Activated gamma-delta T cell treated with anti-CD3 and anti-CD28 coated beads, Interleukin-2, amount 50 U/mL, for 16 hours (primary cell): ENCODE measurements at regions not wholly inside any gene's neighbourhood (a gene's known extent, or its start where the extent isn't known, plus 50 kb on each side); places are given as distances from the start of the nearest gene placed in this dataset.
"Not testable (repeated sequence)": the region's sequence is repeated elsewhere in the genome, so short reads cannot be mapped to it uniquely, and the experiment has no call there.

Experiments used
- DNase-seq: peaks from one replicate; pipeline ENCODE4 v3.0.0-alpha.2; 2020; ENCODE audit warnings: low read depth

GRCh38 chr4:130640592-130640991, 1544.6 kb downstream of the C4orf33 start:
- no peak for DNase-seq

- DNase-seq, result no peak
Measured at GRCh38 chr4:130646886-130647285, 1550.9 kb downstream of the C4orf33 start.

GRCh38 chr4:130648570-130648969, 1552.6 kb downstream of the C4orf33 start:
- DNase-seq, result no peak

- no peak for DNase-seq
Measured at GRCh38 chr4:130653842-130654241, 1557.9 kb downstream of the C4orf33 start.

- no peak for DNase-seq
Measured at GRCh38 chr4:130659320-130659719, 1563.4 kb downstream of the C4orf33 start.

GRCh38 chr4:130668859-130669258, 1572.9 kb downstream of the C4orf33 start:
- no peak for DNase-seq

- DNase-seq, result no peak
Measured at GRCh38 chr4:130675266-130675665, 1579.3 kb downstream of the C4orf33 start.

- no peak for DNase-seq
Measured at GRCh38 chr4:130689181-130689580, 1593.2 kb downstream of the C4orf33 start.

- DNase-seq, result no peak
Measured at GRCh38 chr4:130698251-130698650, 1602.3 kb downstream of the C4orf33 start.

- no peak for DNase-seq
Measured at GRCh38 chr4:130699004-130699403, 1603.1 kb downstream of the C4orf33 start.

- DNase-seq, result no peak
Measured at GRCh38 chr4:130703211-130703935, 1607.4 kb downstream of the C4orf33 start.

- DNase-seq, result no peak
Measured at GRCh38 chr4:130705023-130705422, 1609.1 kb downstream of the C4orf33 start.

GRCh38 chr4:130712038-130712437, 1616.1 kb downstream of the C4orf33 start:
- DNase-seq, result no peak

- no peak for DNase-seq
Measured at GRCh38 chr4:130714006-130714405, 1618.1 kb downstream of the C4orf33 start.

GRCh38 chr4:130722361-130722760, 1626.4 kb downstream of the C4orf33 start:
- no peak for DNase-seq

- no peak for DNase-seq
Measured at GRCh38 chr4:130736436-130737185, 1640.7 kb downstream of the C4orf33 start.

- DNase-seq, result no peak
Measured at GRCh38 chr4:130738233-130738632, 1642.3 kb downstream of the C4orf33 start.

GRCh38 chr4:130747842-130748241, 1651.9 kb downstream of the C4orf33 start:
- no peak for DNase-seq

- DNase-seq, result no peak
Measured at GRCh38 chr4:130753926-130754325, 1658.0 kb downstream of the C4orf33 start.

GRCh38 chr4:130760246-130760645, 1664.3 kb downstream of the C4orf33 start:
- no peak for DNase-seq

GRCh38 chr4:130767384-130767783, 1671.4 kb downstream of the C4orf33 start:
- not testable (repeated sequence) for DNase-seq

GRCh38 chr4:130772966-130773365, 1677.0 kb downstream of the C4orf33 start:
- not testable (repeated sequence) for DNase-seq

GRCh38 chr4:130808492-130808891, 1712.5 kb downstream of the C4orf33 start:
- DNase-seq, result no peak
